WTC11 (cell line): ENCODE measurements at regions not wholly inside any gene's neighbourhood (a gene's known extent, or its start where the extent isn't known, plus 50 kb on each side); places are given as distances from the start of the nearest gene placed in this dataset.

Experiments used
- ATAC-seq: fragments of 200-7000 bp; cut with Tn5 transposase; 2 replicates; pipeline ENCODE4 v1.10.0; 2021; ENCODE audit warnings: mild to moderate bottlenecking, moderate library complexity
- CTCF ChIA-PET: fragments of 300-600 bp; sonication (Branson Sonifier 250); formaldehyde crosslinking; loops from one replicate; lab custom pipeline; 2021; ENCODE audit warnings: antibody characterized with exemption; lab: Charles Lee
- POLR2A ChIA-PET: fragments of 350-600 bp; sonication (Branson Sonifier 250); formaldehyde crosslinking; loops from one replicate; lab custom pipeline; 2021; ENCODE audit warnings: antibody characterized with exemption; lab: Charles Lee
- DNase-seq: peaks from one replicate; pipeline ENCODE4 v3.0.0; 2021; ENCODE audit warnings: low spot score
- H3K27ac Mint-ChIP-seq: 2 replicates; pipeline ENCODE4 v1.8.0; 2021; ENCODE audit warnings: mixed read lengths
- H3K27me3 Mint-ChIP-seq: 2 replicates; pipeline ENCODE4 v1.8.0; 2021; ENCODE audit warnings: low read depth, mild to moderate bottlenecking, moderate library complexity, mixed read lengths
- H3K36me3 Mint-ChIP-seq: 2 replicates; pipeline ENCODE4 v1.8.0; 2021; ENCODE audit warnings: mixed read lengths
- H3K4me1 Mint-ChIP-seq: 2 replicates; pipeline ENCODE4 v1.8.0; 2022; ENCODE audit warnings: mixed read lengths
- H3K4me3 Mint-ChIP-seq: 2 replicates; pipeline ENCODE4 v1.8.0; 2021; ENCODE audit warnings: mild to moderate bottlenecking, moderate library complexity, mixed read lengths
- H3K9me3 Mint-ChIP-seq: 2 replicates; pipeline ENCODE4 v1.8.0; 2021; ENCODE audit warnings: mixed read lengths
- CDX4 ChIP-seq: fragments of 250-450 bp; sonication (Bioruptor Pico); IDR thresholded peaks from 2 replicates; pipeline ENCODE4 v1.9.0; 2021; ENCODE audit warnings: moderate library complexity, mild to moderate bottlenecking, inconsistent platforms, borderline replicate concordance
- E2F1 ChIP-seq: sonication (generic); formaldehyde crosslinking; IDR thresholded peaks from 2 replicates; pipeline ENCODE4 v1.8.0; 2022; ENCODE audit warnings: mild to moderate bottlenecking, missing genetic modification reagents
- ELF4 ChIP-seq: sonication (generic); formaldehyde crosslinking; IDR thresholded peaks from 2 replicates; pipeline ENCODE4 v1.8.1; 2022; ENCODE audit warnings: low read depth, mild to moderate bottlenecking, moderate library complexity, missing genetic modification reagents
- GTF2I ChIP-seq: fragments of 250-450 bp; sonication (Bioruptor Pico); conservative IDR thresholded peaks from 2 replicates; pipeline ENCODE4 v1.4.0; 2021; ENCODE audit warnings: mild to moderate bottlenecking
- IRF1 ChIP-seq: sonication (generic); formaldehyde crosslinking; IDR thresholded peaks from 2 replicates; pipeline ENCODE4 v1.8.0; 2023; ENCODE audit warnings: missing genetic modification reagents
- IRF2 ChIP-seq: sonication (generic); formaldehyde crosslinking; IDR thresholded peaks from 2 replicates; pipeline ENCODE4 v1.8.0; 2022; ENCODE audit warnings: low read depth, missing genetic modification reagents, borderline replicate concordance
- MAX ChIP-seq: sonication (generic); formaldehyde crosslinking; IDR thresholded peaks from 2 replicates; pipeline ENCODE4 v1.8.0; 2022; ENCODE audit warnings: mild to moderate bottlenecking, missing genetic modification reagents
- MLX ChIP-seq: sonication (generic); formaldehyde crosslinking; IDR thresholded peaks from 2 replicates; pipeline ENCODE4 v1.8.1; 2023; ENCODE audit warnings: mild to moderate bottlenecking, missing genetic modification reagents, moderate library complexity
- NR2C2 ChIP-seq: sonication (generic); formaldehyde crosslinking; IDR thresholded peaks from 2 replicates; pipeline ENCODE4 v1.8.0; 2022; ENCODE audit warnings: mild to moderate bottlenecking, missing genetic modification reagents
- OVOL2 ChIP-seq: fragments of 250-450 bp; sonication (Bioruptor Pico); IDR thresholded peaks from 2 replicates; pipeline ENCODE4 v1.9.0; 2021; ENCODE audit warnings: mild to moderate bottlenecking, borderline replicate concordance
- PREB ChIP-seq: sonication (generic); formaldehyde crosslinking; IDR thresholded peaks from 2 replicates; pipeline ENCODE4 v1.8.1; 2022; ENCODE audit warnings: mild to moderate bottlenecking, missing genetic modification reagents, moderate library complexity, borderline replicate concordance
- PRRX2 ChIP-seq: fragments of 250-450 bp; sonication (Bioruptor Pico); IDR thresholded peaks from 2 replicates; pipeline ENCODE4 v1.8.0; 2021; ENCODE audit warnings: mild to moderate bottlenecking
- RORB ChIP-seq: fragments of 250-450 bp; sonication (Bioruptor Pico); IDR thresholded peaks from 2 replicates; pipeline ENCODE4 v1.9.0; 2021; ENCODE audit warnings: mild to moderate bottlenecking
- TCF7 ChIP-seq: sonication (generic); formaldehyde crosslinking; IDR thresholded peaks from 2 replicates; pipeline ENCODE4 v1.8.0; 2022; ENCODE audit warnings: mild to moderate bottlenecking, low read depth, missing genetic modification reagents, moderate library complexity
- TEAD1 ChIP-seq: sonication (generic); formaldehyde crosslinking; IDR thresholded peaks from 2 replicates; pipeline ENCODE4 v1.8.0; 2022; ENCODE audit warnings: mild to moderate bottlenecking, missing genetic modification reagents
- TP53 ChIP-seq: sonication (generic); formaldehyde crosslinking; IDR thresholded peaks from 2 replicates; pipeline ENCODE4 v1.8.1; 2023; ENCODE audit warnings: mild to moderate bottlenecking, missing genetic modification reagents
- ZNF121 ChIP-seq: sonication (generic); formaldehyde crosslinking; IDR thresholded peaks from 2 replicates; pipeline ENCODE4 v1.8.0; 2023; ENCODE audit warnings: missing genetic modification reagents
- ZNF219 ChIP-seq: sonication (generic); formaldehyde crosslinking; IDR thresholded peaks from 2 replicates; pipeline ENCODE4 v1.8.0; 2023; ENCODE audit warnings: missing genetic modification reagents, mild to moderate bottlenecking, borderline replicate concordance
- ZNF512 ChIP-seq: sonication (generic); formaldehyde crosslinking; IDR thresholded peaks from 2 replicates; pipeline ENCODE4 v1.8.1; 2022; ENCODE audit warnings: missing genetic modification reagents, borderline replicate concordance
- ZNF532 ChIP-seq: fragments of 250-450 bp; sonication (Bioruptor Pico); IDR thresholded peaks from 2 replicates; pipeline ENCODE4 v1.9.0; 2021; ENCODE audit warnings: mild to moderate bottlenecking, borderline replicate concordance
- ZNF671 ChIP-seq: fragments of 250-450 bp; sonication (Bioruptor Pico); IDR thresholded peaks from 2 replicates; pipeline ENCODE4 v1.8.0; 2021; ENCODE audit warnings: mild to moderate bottlenecking
- ZSCAN18 ChIP-seq: fragments of 250-450 bp; sonication (Bioruptor Pico); IDR thresholded peaks from 2 replicates; pipeline ENCODE4 v2.1.2; 2022; ENCODE audit warnings: mild to moderate bottlenecking, moderate library complexity

GRCh38 chr9:81351166-81351565 lies 338.2 kb downstream of the TLE1 start (continued):
- no peak for TF ChIP-seq ZSCAN18
- TF ChIP-seq CDX4 (CRISPR knock-in tag) = no peak
- no peak for TF ChIP-seq IRF1 (CRISPR knock-in tag)
- no peak for TF ChIP-seq NR2C2 (CRISPR knock-in tag)
- no peak for TF ChIP-seq GTF2I
- no peak for TF ChIP-seq IRF2 (CRISPR knock-in tag)
- TF ChIP-seq ZNF121 = no peak
- no peak for TF ChIP-seq PRRX2
- no peak for TF ChIP-seq ZNF219

GRCh38 chr9:81344366-81344765 lies 345.0 kb downstream of the TLE1 start:
- Mint-ChIP-seq H3K9me3 (peaks cover 4% of the 10 kb centered on the region; the same call in 1 of the 2 replicates), H3K27ac (no peak overlapping the region), H3K4me3 (no peak overlapping the region), H3K4me1 (peaks cover 8% of the 10 kb centered on the region), H3K27me3 (no peaks in the 10 kb centered on the region), H3K36me3 (no peaks in the 10 kb centered on the region)
- ATAC-seq (no peak), DNase-seq (no peak)
- TF ChIP-seq ZNF121 = no peak
- TF ChIP-seq ZNF532 = no peak
- TF ChIP-seq PREB (CRISPR knock-in tag) = no peak
- TF ChIP-seq RORB (CRISPR knock-in tag) = no peak
- TF ChIP-seq ELF4 = no peak
- no peak for TF ChIP-seq E2F1 (CRISPR knock-in tag)
- no peak for TF ChIP-seq MLX
- TF ChIP-seq TP53 (CRISPR knock-in tag) = no peak
- no peak for TF ChIP-seq OVOL2 (CRISPR knock-in tag)
- no peak for TF ChIP-seq ZNF671 (CRISPR knock-in tag)
- no peak for TF ChIP-seq TEAD1
- TF ChIP-seq TCF7 (CRISPR knock-in tag) = no peak
- no peak for TF ChIP-seq MAX (CRISPR knock-in tag)
- no peak for TF ChIP-seq ZNF512 (CRISPR knock-in tag)
- ChIA-PET POLR2A (no interaction called here), CTCF (no interaction called here)
